HuH-7.5 (cell line): ENCODE measurements at regions not wholly inside any gene's neighbourhood (a gene's known extent, or its start where the extent isn't known, plus 50 kb on each side); places are given as distances from the start of the nearest gene placed in this dataset.
"Not testable (repeated sequence)": the region's sequence is repeated elsewhere in the genome, so short reads cannot be mapped to it uniquely, and the experiment has no call there.

Experiments
- DNase-seq: peaks from one replicate; pipeline ENCODE4 v3.0.0; 2011; ENCODE audit warnings: low spot score

DNA sequence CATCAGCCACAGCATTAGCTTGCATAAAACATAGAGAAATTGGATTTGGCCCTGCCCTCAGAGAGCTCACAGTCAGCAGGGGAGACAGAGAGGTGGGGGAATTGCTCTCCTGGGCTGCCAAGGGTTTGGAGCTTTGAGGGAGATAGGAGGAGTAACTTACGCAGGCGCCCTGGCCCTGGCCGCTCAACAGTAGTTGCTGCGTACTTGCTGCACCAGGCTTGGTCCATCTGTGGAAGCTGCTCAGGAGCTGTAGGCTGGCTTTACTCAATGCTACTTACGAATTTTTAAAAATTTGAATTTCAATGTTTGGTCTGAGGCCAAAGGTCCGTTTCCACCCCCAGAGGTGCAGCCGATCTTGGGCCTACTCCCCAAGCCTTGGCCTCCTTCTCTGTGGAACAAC is 83.3 kb downstream of the CPZ start:
- no peak for DNase-seq

DNA sequence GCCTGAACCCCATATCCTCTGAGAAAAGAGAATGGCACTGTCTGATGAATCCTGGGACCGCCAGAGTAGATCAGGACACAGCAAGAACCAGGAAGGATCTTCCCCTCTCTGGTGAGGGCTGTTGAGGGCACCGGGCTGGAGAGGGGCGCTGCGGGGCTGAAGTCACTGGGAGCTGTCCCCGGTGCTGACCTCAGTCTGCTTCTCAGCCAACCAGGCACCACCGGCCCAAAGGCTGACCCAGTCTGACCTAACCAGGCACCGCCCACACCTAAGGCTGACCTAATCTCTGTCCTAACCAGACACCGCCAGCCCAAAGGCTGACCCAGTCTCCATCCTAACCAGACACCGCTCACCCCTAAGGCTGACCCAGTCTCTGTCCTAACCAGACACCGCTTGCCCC is 82.8 kb downstream of the CPZ start:
- peak; percentile 42 for DNase-seq

DNA sequence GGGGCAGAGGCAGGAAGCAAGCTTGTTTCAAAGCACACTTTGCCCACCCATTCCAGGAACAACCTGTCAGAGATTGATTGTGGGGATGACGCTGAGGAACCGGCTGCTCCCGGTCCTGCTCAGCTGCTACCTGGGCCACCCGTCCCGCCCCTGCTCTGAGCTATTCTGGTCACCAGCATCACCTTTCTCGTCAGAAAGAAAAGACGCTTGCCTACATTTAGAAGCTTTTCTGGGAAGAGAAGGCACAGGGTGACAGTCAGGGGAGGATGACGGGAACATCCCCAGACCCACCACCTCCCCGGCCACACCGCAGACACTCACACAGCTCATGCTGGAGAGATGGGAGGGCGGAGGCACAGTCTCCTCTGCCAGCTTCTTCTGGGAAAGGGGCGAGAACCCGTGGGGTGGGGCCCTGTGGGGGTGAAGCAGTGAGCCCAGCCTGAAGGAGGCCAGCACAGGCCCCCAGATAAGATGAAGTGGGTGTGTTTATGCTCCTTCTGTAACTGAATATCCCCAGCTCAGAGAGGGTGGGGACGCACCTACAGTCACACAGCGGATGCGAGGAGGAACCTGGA is 81.8 kb downstream of the CPZ start:
- DNase-seq, result no peak

DNA sequence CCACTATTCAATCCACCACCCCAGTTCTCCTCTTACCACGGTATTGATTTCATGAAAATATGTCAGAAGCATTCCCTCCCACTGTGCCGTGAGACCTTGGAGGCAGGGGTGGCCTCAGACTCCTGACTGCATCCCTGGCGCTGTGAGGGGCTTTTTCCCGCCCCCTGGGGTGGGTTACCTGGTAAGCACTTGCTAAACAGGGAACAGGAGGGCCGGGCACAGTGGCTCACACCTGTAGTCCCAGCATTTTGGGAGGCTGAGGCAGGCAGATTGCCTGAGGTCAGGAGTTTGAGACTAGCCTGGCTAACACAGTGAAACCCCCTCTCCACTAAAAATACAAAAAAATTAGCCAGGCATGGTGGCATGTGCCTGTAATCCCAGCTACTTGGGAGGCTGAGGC is 80.5 kb downstream of the CPZ start:
- not testable (repeated sequence) for DNase-seq

DNA sequence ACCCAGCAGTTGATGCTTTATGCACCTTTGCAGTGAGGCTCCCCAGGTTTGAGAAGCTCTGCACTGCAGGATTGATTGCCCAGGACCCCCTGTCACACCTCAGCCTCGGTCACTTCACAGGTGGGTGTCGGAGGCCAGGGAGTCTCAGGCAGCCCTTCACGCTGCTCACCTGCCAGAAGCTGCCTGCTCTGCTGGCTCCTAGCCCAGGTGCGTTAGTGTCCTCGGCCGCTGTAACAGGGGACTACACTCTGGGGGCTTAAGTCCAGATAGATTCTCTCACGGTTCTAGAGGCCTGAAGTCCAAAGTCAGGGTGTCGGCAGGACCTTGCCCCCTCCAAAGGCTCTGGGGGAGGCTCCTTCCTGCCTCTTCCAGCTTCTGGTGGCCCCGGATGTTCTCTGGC is 79.9 kb downstream of the CPZ start:
- DNase-seq, result no peak

DNA sequence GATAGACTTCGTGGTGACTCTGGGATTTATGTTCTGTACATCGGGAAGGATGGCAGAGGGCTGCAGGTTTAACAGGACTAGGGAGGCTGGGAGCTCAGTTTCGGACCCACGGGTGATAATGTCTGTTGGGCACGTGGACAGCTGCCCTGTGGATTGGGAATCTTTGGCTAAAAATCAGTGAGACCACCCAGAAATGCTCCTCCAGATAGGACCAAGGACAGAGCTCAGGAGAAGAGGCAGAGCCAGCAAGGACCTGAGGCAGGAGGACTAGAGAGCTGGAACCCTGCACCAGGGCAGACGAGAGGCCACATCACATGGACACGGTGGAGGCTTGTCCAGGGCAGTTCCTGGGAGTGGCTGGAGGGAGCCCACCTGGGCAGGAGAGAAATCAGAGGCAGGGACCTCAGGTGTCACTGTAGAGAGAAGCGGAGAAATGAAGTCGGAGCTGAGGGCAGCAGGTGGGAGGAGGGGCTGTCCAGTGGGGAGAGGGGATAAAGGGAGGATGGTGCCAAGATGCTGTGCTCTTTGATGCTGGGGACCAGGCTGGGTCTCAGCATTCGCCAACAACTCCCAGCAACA is 79.2 kb downstream of the CPZ start:
- no peak for DNase-seq
